HG02938 (cell line): ENCODE measurements at regions not wholly inside any gene's neighbourhood (a gene's known extent, or its start where the extent isn't known, plus 50 kb on each side); places are given as distances from the start of the nearest gene placed in this dataset.

Source experiments
- ATAC-seq: cut with Tn5 transposase; IDR thresholded peaks from one replicate; pipeline ENCODE4 v1.9.1; 2021; ENCODE audit warnings: mild to moderate bottlenecking, moderate library complexity; ENCODE audit not compliant: unreplicated experiment

DNA sequence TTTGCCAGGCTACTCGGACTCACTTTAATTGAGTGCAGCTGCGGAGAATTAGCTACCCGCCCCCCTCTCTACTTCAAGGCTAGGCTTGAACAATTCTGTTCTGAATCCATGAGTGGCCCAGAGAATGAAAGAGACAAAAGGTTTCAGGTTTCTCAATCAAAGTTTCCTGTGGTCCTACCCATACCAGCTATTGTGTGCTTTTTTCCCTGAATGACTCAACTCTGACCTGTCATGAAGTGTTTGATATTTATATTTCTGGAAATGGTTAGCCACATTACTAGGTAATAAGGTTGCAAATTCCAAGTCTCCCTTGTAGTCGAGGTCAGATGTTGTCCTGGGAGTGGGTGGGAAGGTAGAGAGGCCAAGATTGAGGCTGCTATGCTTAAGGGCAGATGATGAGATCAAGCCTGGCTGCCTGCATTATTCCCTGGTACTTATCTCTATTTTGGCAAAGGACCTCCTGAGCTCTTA is 392.7 kb upstream of the TBL1XR1 start:
- ATAC-seq: peak; percentile 84

- ATAC-seq: no peak
Observed at GRCh38 chr3:177590826-177591225, 393.5 kb upstream of the TBL1XR1 start.

GRCh38 chr3:177591379-177591778 is 394.1 kb upstream of the TBL1XR1 start:
- peak; percentile 55 for ATAC-seq

- no peak for ATAC-seq
Observed at GRCh38 chr3:177594096-177594495, 396.8 kb upstream of the TBL1XR1 start.

- no peak for ATAC-seq
Observed at GRCh38 chr3:177595530-177596188, 398.4 kb upstream of the TBL1XR1 start.

DNA sequence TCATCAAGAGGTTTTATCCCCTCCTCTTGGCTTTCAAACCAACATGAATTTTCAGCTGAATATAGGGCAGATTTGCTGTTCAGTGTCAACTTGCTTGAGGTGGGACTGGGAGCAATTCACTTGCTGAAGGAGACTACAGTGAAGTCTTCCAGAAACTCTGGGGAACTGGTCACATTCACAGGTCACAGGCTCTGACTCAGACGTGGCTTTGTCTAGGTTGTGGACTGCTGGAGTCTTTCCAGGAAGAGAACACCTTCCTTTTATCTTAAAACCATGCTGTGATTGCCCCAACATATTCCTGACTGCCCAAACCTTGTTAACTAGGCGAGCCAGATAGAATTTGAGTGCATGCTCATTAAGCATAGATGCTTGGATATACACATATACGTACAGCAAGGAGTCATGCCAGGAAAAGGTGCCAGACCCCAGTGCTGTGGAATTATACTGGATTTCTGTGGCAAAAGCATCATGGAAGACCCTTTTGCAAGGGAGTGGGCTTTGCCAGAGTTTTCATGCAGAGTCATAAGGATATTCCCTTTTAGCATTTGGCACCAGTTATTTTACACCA is 399.1 kb upstream of the TBL1XR1 start:
- ATAC-seq: no peak

- no peak for ATAC-seq
Observed at GRCh38 chr3:177596816-177597271, 399.6 kb upstream of the TBL1XR1 start.

- ATAC-seq: peak; percentile 74
Observed at GRCh38 chr3:177597311-177598096, 400.2 kb upstream of the TBL1XR1 start.

DNA sequence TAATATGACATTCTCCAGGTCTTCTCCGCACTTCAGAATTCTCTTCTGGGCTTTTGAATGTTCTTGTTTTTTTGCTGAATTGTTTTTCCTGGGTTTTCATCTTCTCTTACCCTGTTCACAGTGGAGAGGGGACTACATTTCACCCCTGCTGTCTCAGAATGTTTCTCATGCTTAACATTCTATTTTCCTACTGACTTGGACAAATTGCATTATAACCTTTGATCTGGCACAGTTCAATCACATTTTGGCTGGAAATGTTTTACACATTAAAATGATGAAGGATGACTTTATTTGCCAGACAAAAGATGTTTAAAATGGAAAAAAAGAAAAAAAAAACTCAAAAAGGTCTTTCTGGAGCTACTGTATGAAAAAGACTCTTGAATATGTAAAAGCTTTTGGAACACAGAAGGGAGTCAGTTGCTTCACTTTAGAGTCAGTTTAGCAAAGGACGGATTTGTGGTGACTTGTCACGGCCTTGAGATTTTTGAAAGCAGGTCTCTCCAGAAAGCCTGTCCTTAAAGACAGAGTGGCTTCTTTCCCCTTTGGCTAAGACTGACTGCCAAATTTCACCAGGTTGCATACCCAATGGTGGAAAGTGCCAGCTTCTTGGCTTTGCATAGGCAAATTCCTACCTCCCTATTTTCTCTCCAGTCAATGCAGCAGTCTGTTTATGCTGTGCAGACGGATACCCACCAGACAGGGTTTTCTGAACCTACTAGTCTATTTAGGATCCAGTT is 401.0 kb upstream of the TBL1XR1 start:
- ATAC-seq: no peak

DNA sequence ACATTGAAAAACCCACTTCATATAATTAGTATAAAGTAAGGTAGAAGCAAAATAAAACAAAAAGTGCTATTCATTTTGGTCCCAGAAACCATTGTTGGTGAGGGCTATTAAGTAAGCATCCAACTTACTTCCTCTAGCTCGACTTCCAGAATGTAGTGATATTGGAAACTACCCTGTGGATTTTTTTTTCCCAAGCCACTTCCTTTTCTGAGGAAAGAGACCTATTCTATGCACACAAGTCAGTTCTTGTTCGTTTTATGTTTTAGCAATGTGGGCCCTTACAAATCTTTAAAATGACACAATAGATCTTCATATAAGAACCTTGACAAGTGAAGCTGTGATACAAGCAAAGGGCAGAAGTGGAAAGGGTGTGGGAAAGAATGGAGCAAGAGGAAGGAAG is 402.0 kb upstream of the TBL1XR1 start:
- ATAC-seq: no peak

GRCh38 chr3:177599837-177600236 is 402.6 kb upstream of the TBL1XR1 start:
- no peak for ATAC-seq

- no peak for ATAC-seq
Observed at GRCh38 chr3:177600411-177600810, 403.1 kb upstream of the TBL1XR1 start.

- no peak for ATAC-seq
Observed at GRCh38 chr3:177601152-177601551, 403.9 kb upstream of the TBL1XR1 start.

DNA sequence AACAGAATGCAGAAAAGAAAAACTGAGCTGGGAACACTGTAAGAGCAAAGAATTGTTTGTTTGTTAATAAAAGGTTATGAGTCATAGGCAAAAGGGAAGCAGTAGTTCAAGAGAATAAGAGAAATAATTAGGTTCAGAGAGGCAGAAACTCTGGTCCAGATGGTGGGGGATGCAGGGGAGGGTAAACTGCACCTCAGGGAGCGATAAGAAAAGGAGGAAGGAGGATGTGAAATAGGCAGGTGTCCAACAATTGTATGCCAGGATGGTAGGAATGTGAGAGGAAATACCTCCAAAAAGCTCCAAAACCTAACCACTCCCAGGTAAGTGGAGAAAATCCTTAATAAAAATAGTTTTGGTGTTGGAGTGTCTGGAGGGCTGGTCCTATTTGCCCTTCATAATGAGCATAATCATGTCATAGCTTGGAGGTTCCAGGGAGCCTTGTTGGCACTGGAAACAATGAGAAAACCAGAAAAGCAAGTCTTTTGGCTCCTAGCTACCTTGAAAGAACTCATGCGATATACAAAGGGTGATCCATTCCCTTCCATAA is 405.4 kb upstream of the TBL1XR1 start:
- ATAC-seq: peak; percentile 27

- peak; percentile 60 for ATAC-seq
Observed at GRCh38 chr3:177603148-177603603, 405.9 kb upstream of the TBL1XR1 start.

DNA sequence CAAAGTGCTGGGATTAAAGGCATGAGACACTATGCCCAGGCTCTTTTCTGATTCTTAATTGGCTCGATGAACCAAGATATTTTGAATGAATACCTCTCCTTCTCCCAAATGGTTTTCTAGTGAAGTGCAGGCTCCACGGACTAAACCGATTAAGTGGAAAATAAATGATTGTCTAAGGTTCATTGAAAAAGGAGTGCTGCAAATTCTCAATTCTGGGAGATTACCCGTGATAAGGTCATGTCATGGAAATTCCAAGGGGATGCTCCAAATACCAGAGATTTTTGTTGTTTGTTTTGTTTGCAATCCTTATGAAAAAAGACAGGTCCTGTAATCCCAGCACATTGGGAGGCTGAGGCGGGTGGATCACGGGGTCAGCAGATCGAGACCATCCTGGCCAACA is 406.9 kb upstream of the TBL1XR1 start:
- ATAC-seq: no peak

- ATAC-seq: no peak
Observed at GRCh38 chr3:177606891-177607290, 409.6 kb upstream of the TBL1XR1 start.

DNA sequence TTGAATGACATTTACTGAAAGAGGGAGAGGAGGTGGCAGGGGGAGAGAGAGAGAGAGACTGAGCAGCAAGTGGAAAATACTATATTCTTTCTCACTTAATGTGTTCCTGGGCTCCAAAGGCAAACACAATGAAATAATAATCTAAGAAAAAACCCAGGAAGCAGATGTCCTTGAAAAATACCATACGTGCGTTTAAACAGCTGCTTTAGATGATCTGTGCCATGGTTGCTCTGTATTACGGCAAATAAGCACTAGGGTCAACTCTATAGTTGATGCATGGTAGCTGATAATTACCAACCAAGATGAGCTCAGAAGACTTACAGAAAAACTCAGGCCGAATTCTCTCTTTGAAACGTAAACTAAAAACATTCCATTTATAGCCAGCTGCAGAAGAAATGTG is 410.3 kb upstream of the TBL1XR1 start:
- no peak for ATAC-seq

- no peak for ATAC-seq
Observed at GRCh38 chr3:177608443-177608842, 411.2 kb upstream of the TBL1XR1 start.

DNA sequence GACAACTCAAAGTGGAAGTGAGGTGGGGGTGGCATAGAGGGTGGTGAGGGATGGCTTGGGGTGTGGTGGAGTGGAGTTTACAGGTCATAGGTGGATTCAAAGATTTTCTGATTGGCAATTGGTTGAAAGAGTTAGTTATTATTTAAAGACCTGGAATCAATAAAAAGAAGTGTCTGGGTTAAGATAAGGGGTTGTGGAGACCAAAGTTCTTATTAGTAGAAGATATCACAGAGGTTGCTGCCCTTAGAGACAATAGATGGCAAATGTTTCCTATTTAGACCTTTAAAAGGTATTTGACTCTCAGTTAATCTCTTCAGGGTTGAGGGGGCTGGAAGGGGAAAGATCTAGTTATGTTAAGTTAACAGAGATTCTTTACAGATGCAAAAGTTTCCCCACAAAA is 412.3 kb upstream of the TBL1XR1 start:
- no peak for ATAC-seq

- no peak for ATAC-seq
Observed at GRCh38 chr3:177610262-177610661, 413.0 kb upstream of the TBL1XR1 start.
